Uterus (tissue), 3 donors: ENCODE measurements at regions not wholly inside any gene's neighbourhood (a gene's known extent, or its start where the extent isn't known, plus 50 kb on each side); places are given as distances from the start of the nearest gene placed in this dataset.

ENCODE experiments used
- DNase-seq, 2 donors: peaks; one replicate each; pipeline ENCODE4 v3.0.0-alpha.2; 2019 to 2020
- H3K27ac ChIP-seq, 2 donors: fragments of 200-600 bp; sonication (generic); 1 replicate in 1 of 2; 2 replicates in 1 of 2; pipeline ENCODE4 v1.5.1; 2016 to 2018
- H3K27me3 ChIP-seq, 2 donors: fragments of 200-600 bp; sonication (generic); one replicate each; pipeline ENCODE4 v1.5.1; 2018 to 2019; ENCODE audit warnings: control low read depth in 1 of 2
- H3K36me3 ChIP-seq, 2 donors: fragments of 200-600 bp; sonication (generic); one replicate each; pipeline ENCODE4 v1.5.1; 2019; ENCODE audit warnings: control low read depth in 1 of 2
- H3K4me1 ChIP-seq, 2 donors: fragments of 200-600 bp; sonication (generic); one replicate each; pipeline ENCODE4 v1.5.1; 2018 to 2019; ENCODE audit warnings: control low read depth in 1 of 2
- H3K4me3 ChIP-seq, 2 donors: fragments of 200-600 bp; sonication (generic); 1 replicate in 1 of 2; 2 replicates in 1 of 2; pipeline ENCODE4 v1.5.1; 2018 to 2019; ENCODE audit warnings: mild to moderate bottlenecking in 1 of 2
- H3K9me3 ChIP-seq, 2 donors: fragments of 200-600 bp; sonication (generic); one replicate each; pipeline ENCODE4 v1.5.1; 2019; ENCODE audit warnings: control low read depth in 1 of 2
- CTCF ChIP-seq, 4 experiments: fragments of 200-600 bp in 2 of 4; fragments of 450-650 bp in 2 of 4; sonication (generic) in 2 of 4; IDR thresholded peaks; one replicate each; pipeline ENCODE4 v1.5.1; 2016 to 2019; ENCODE audit warnings: antibody characterized with exemption in 4 of 4, mild to moderate bottlenecking in 2 of 4, moderate library complexity in 1 of 4
- POLR2A ChIP-seq, 2 donors: fragments of 450-650 bp; IDR thresholded peaks; one replicate each; pipeline ENCODE4 v1.6.1; 2016; ENCODE audit warnings: antibody characterized with exemption in 2 of 2, mild to moderate bottlenecking in 1 of 2, moderate library complexity in 1 of 2
- intact Hi-C: fragments of 100-400 bp; cut with DNase I; formaldehyde crosslinking; loops from one replicate; pipeline ENCODE4 v1.15.1; 2023; ENCODE audit warnings: low total_unique reads
- donor health status: DM: yes; HTN: yes; CAD: no.

- Histone ChIP-seq H3K36me3 (no peaks in the 10 kb centered on the region), H3K4me3 (no peak overlapping the region), H3K4me1 (no peaks in the 10 kb centered on the region), H3K27ac (no peak overlapping the region), H3K27me3 (no peaks in the 10 kb centered on the region), H3K9me3 (no peaks in the 10 kb centered on the region)
- no peak for TF ChIP-seq POLR2A (IDR thresholded peaks at IDR 0.05)
- TF ChIP-seq CTCF (IDR thresholded peaks at IDR 0.05), result no peak
- intact Hi-C loops, result no loop called here
- no peak for DNase-seq
Observed at GRCh38 chr7:69516238-69516820, 81.9 kb upstream of the AUTS2 start.

GRCh38 chr7:69517985-69518704 is 80.1 kb upstream of the AUTS2 start:
- H3K27ac ChIP-seq, result no peak overlapping the region
- intact Hi-C loops, result no loop called here
- no peak for DNase-seq
- no peaks in the 10 kb centered on the region for H3K27me3 ChIP-seq
- no peaks in the 10 kb centered on the region for H3K9me3 ChIP-seq
- no peaks in the 10 kb centered on the region for H3K36me3 ChIP-seq
- H3K4me1 ChIP-seq, result no peaks in the 10 kb centered on the region
- TF ChIP-seq CTCF (IDR thresholded peaks at IDR 0.05) (no peak), POLR2A (IDR thresholded peaks at IDR 0.05) (no peak)
- H3K4me3 ChIP-seq, result no peak overlapping the region

- H3K27me3 ChIP-seq, result no peaks in the 10 kb centered on the region
- H3K4me1 ChIP-seq, result no peaks in the 10 kb centered on the region
- H3K9me3 ChIP-seq, result no peaks in the 10 kb centered on the region
- no peak for DNase-seq
- no peak overlapping the region for H3K4me3 ChIP-seq
- no peak overlapping the region for H3K27ac ChIP-seq
- H3K36me3 ChIP-seq, result no peaks in the 10 kb centered on the region
- no peak for TF ChIP-seq POLR2A (IDR thresholded peaks at IDR 0.05)
- TF ChIP-seq CTCF (IDR thresholded peaks at IDR 0.05), result no peak
- intact Hi-C loops, result no loop called here
Observed at GRCh38 chr7:69518705-69519077, 79.6 kb upstream of the AUTS2 start.

GRCh38 chr7:69526570-69526969 is 71.7 kb upstream of the AUTS2 start:
- Histone ChIP-seq H3K4me1 (no peaks in the 10 kb centered on the region), H3K36me3 (no peaks in the 10 kb centered on the region), H3K4me3 (no peak overlapping the region), H3K9me3 (no peaks in the 10 kb centered on the region), H3K27me3 (no peaks in the 10 kb centered on the region), H3K27ac (no peak overlapping the region)
- TF ChIP-seq POLR2A (IDR thresholded peaks at IDR 0.05) (no peak), CTCF (IDR thresholded peaks at IDR 0.05) (no peak)
- DNase-seq, result no peak
- intact Hi-C loops, result no loop called here

- Histone ChIP-seq H3K27ac (no peak overlapping the region), H3K4me1 (no peaks in the 10 kb centered on the region), H3K36me3 (no peaks in the 10 kb centered on the region), H3K27me3 (no peaks in the 10 kb centered on the region), H3K9me3 (no peaks in the 10 kb centered on the region), H3K4me3 (no peak overlapping the region)
- no peak for DNase-seq
- TF ChIP-seq CTCF (IDR thresholded peaks at IDR 0.05) (no peak), POLR2A (IDR thresholded peaks at IDR 0.05) (no peak)
- intact Hi-C loops, result no loop called here
Observed at GRCh38 chr7:69527706-69528105, 70.6 kb upstream of the AUTS2 start.
